Skeletal muscle satellite cell (primary cell): ENCODE measurements at regions not wholly inside any gene's neighbourhood (a gene's known extent, or its start where the extent isn't known, plus 50 kb on each side); places are given as distances from the start of the nearest gene placed in this dataset.

Experiments used
- H3K27me3 ChIP-seq: 2 replicates; pipeline ENCODE4 v1.7.0; 2013; ENCODE audit warnings: low read length; ENCODE audit not compliant: control insufficient read depth, insufficient read depth
- H3K36me3 ChIP-seq: 2 replicates; pipeline ENCODE4 v1.7.0; 2013; ENCODE audit warnings: mild to moderate bottlenecking, control low read depth, low read length; ENCODE audit not compliant: insufficient read depth
- H3K4me1 ChIP-seq: 2 replicates; pipeline ENCODE4 v1.7.0; 2013; ENCODE audit warnings: low read length; ENCODE audit not compliant: control insufficient read depth, insufficient read depth
- H3K4me2 ChIP-seq: 2 replicates; pipeline ENCODE4 v1.7.0; 2013; ENCODE audit warnings: mild to moderate bottlenecking, low read length
- H3K4me3 ChIP-seq: 2 replicates; pipeline ENCODE4 v1.7.0; 2013; ENCODE audit warnings: low read length
- H3K9ac ChIP-seq: 2 replicates; pipeline ENCODE4 v1.7.0; 2013; ENCODE audit warnings: mild to moderate bottlenecking, low read depth, low read length, moderate library complexity
- H3K9me3 ChIP-seq: replicated peaks from 2 replicates; pipeline ENCODE4 v1.7.0; 2013; ENCODE audit warnings: mild to moderate bottlenecking, control low read depth, low read length

DNA sequence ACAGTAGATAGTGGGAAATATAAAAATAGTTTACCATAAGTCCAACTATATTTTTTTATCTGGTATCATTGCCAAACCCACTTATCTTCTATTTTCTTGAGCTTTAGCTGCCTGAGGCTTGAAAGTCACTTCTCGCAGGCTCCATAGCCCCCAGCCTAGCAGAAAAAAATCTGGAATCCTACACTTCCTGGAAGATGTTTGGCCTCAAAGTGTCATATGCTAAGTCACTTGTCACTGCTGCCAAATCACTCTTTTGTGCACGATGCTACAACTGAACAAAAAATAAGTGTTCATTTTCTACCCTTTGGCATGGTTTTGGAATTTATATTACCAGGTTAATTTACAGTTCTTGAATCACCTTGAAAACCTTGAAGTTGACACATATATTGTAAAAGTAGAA, 612.5 kb upstream of the ATXN8OS start:
- H3K4me2 ChIP-seq = no peak overlapping the region
- H3K36me3 ChIP-seq = no peaks in the 10 kb centered on the region
- H3K27me3 ChIP-seq = no peaks in the 10 kb centered on the region
- H3K4me1 ChIP-seq = no peaks in the 10 kb centered on the region
- no peaks in the 10 kb centered on the region for H3K9me3 ChIP-seq
- H3K9ac ChIP-seq = no peak overlapping the region
- H3K4me3 ChIP-seq = no peak overlapping the region

DNA sequence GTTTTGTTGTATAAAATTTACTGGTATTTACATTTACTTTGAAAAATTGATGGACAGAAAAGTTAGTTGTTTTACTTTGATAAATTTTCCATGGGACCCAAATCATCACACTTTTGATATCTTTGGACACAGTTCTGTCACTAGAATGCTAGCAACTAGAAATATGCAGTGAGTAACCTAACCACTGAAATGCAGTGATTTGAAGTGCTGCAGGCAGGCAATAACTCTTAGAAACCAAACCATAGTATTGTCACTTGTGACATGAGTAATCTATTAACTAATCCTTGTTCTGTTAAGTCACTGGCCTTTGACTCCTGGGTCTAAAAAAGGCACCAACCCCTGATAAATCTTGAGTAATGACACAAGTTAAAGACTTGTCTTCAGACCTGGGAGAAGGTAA, 620.0 kb upstream of the ATXN8OS start:
- Histone ChIP-seq H3K27me3 (no peaks in the 10 kb centered on the region), H3K4me2 (no peak overlapping the region), H3K36me3 (no peaks in the 10 kb centered on the region), H3K9ac (no peak overlapping the region), H3K4me1 (no peaks in the 10 kb centered on the region), H3K9me3 (peaks cover 4% of the 10 kb centered on the region), H3K4me3 (no peak overlapping the region)

DNA sequence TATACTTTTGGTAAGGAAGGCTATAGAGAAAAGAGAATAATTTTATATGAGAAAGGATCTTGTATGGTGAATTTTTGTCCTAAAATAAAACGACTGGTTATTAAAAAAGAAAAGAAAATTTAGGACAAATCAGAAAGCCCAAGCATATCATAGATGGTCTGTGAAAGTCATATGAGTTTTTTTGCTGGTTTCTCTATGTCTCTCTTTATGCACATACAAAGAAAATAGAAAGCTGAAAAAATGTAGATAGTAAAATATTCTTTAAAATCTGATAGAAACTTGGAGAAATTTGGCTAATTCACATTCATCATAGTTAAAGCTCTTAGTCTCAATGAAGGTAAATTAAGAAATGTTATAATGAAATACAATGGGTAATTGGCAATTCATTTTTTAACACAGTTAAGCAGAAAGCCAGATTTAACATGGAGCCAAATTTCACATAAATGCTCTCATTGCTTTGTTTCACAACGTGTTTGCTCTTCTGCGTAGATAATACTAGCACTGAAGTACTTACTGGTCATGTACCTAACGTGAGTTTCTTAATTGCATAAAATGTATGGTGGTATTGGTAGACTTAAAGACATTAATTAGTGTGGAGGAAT, 621.5 kb upstream of the ATXN8OS start:
- Histone ChIP-seq H3K4me2 (no peak overlapping the region), H3K4me3 (no peak overlapping the region), H3K36me3 (no peaks in the 10 kb centered on the region), H3K4me1 (no peaks in the 10 kb centered on the region), H3K27me3 (no peaks in the 10 kb centered on the region), H3K9ac (no peak overlapping the region), H3K9me3 (peaks cover 4% of the 10 kb centered on the region)

DNA sequence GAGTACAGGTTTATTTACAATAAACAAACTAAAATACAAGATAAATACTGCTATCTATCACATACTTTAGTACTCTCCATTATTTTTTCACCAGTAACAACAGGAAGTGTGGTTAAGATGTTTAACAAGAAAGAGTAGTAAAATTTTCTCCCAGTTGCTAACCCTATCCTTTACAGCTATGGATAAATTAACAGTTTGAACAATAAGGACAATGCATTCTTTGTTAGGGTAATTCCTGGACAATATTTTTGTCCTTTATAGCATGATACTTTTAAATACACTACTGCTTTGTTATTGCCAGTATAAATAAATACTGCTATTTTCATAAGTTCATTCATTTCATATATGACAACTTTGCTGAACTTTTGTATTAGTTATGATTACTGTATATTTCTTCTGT, 630.2 kb upstream of the ATXN8OS start:
- no peak overlapping the region for H3K4me2 ChIP-seq
- H3K9ac ChIP-seq = no peak overlapping the region
- no peaks in the 10 kb centered on the region for H3K9me3 ChIP-seq
- H3K36me3 ChIP-seq = no peaks in the 10 kb centered on the region
- no peak overlapping the region for H3K4me3 ChIP-seq
- no peaks in the 10 kb centered on the region for H3K4me1 ChIP-seq
- H3K27me3 ChIP-seq = no peaks in the 10 kb centered on the region

DNA sequence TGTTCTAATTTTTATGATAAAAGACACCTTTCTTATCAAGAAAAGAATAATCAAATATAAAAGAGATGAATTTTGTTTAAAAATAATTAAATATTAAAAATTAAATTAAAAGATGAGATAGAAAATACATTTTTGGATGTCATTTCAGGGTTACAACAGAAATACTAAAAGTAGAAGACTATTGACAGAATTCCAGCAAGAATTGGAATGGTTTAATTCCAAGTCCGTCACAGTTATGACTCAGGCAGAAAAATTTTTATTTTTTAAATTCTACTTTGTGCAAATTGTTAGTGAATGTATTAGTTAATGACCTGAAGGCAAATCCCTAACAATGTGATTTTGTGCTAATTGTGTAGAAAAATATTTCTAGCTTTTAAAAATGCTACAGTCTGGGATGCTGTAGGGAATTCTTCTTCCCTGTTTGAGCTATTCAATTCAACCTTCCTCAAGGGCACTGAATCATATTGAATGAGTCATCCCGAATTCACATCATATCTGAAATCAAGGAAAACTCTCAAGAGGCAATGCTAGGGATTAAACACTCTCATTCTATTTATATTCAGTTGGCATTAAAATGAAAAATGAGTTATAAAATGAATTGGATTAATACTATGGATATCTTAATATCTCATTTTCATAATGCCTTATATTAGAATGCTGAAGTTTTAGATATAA, 633.5 kb upstream of the ATXN8OS start:
- Histone ChIP-seq H3K36me3 (no peaks in the 10 kb centered on the region), H3K4me1 (no peaks in the 10 kb centered on the region), H3K4me3 (no peak overlapping the region), H3K9ac (no peak overlapping the region), H3K9me3 (no peaks in the 10 kb centered on the region), H3K27me3 (no peaks in the 10 kb centered on the region), H3K4me2 (no peak overlapping the region)

DNA sequence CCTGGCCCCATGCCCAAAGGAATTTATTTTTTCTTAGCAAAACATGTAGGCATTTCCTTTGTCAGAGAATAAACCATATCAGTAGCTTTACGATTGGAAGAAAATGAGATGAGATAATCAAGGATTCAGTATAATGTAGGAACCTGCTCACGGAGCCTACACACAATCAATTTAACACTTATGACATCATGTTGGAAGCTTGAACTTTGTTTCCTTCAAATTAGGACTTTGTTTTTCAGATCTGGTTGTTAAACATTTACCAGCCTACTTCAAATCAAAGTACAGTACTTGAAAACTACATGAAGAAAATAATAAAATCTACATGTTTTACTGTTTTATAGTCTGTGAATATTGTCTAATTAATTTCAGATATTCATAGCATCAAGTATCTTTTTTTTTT, 639.0 kb upstream of the ATXN8OS start:
- Histone ChIP-seq H3K4me3 (no peak overlapping the region), H3K4me1 (no peaks in the 10 kb centered on the region), H3K9ac (no peak overlapping the region), H3K4me2 (no peak overlapping the region), H3K36me3 (no peaks in the 10 kb centered on the region), H3K9me3 (peaks cover 6% of the 10 kb centered on the region), H3K27me3 (no peaks in the 10 kb centered on the region)

DNA sequence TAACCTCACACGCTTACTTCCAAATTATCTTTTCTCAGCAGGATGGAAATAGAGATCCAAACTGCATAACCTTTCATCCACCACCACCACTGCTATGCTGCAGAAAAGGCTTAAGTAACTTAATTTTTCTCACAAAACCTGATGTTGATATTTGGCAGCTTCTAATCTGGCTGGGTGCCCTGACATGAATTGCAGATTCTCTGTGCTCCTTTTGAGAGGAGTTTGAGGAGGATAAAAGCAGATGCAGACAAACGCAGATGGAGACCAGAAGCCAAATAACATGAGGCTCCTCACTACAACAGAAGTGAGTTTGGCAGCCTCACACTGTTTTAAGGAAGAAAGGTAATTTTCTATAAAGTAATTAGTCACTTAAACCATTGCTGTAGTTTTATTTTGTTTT, 646.2 kb upstream of the ATXN8OS start:
- Histone ChIP-seq H3K4me2 (no peak overlapping the region), H3K9ac (no peak overlapping the region)

DNA sequence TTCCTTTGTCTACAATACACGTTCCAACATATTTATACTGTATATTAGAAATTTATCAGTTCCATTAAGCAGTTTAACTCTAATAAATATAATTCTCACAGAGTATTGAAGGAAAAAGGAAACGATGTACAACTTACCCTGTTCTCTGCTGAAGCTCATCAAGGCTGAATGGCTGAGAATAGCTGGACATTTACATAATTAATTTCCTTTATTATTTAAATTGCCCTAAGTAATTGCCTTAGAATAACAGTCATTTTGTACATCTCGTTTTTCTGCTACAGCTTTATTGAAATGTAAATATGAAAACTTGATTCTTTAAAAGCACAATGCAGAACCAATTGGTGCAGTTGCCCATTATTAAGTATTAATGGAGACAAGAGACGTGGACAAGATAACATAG, 648.3 kb upstream of the ATXN8OS start:
- Histone ChIP-seq H3K9ac (no peak overlapping the region), H3K4me3 (no peak overlapping the region), H3K4me2 (no peak overlapping the region), H3K36me3 (no peaks in the 10 kb centered on the region), H3K9me3 (peaks cover 13% of the 10 kb centered on the region), H3K27me3 (no peaks in the 10 kb centered on the region), H3K4me1 (no peaks in the 10 kb centered on the region)

More for the DNA sequence above, 646.2 kb upstream of the ATXN8OS start:
- Histone ChIP-seq H3K36me3 (no peaks in the 10 kb centered on the region), H3K9me3 (peaks cover 7% of the 10 kb centered on the region), H3K4me3 (no peak overlapping the region), H3K4me1 (no peaks in the 10 kb centered on the region), H3K27me3 (no peaks in the 10 kb centered on the region)

DNA sequence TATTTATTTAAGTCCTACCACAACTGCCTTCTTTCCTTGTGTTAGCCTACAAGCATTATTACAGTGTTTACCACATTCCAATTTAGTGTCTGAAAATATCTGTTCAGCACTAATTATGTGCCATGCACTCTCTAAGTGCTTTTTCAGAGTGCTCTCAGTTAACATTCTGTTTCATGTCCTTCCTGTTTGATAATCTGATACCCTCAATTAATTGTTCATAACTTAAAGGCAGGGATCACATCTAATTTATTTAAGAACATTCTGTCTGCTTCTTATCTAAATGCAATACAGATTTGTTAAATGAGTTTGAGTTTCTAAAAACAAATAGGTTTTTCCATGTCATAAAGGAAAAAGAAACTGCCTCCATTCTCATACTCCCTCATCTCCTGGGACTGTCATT, 649.6 kb upstream of the ATXN8OS start:
- Histone ChIP-seq H3K4me3 (no peak overlapping the region), H3K9me3 (peaks cover 6% of the 10 kb centered on the region)

DNA sequence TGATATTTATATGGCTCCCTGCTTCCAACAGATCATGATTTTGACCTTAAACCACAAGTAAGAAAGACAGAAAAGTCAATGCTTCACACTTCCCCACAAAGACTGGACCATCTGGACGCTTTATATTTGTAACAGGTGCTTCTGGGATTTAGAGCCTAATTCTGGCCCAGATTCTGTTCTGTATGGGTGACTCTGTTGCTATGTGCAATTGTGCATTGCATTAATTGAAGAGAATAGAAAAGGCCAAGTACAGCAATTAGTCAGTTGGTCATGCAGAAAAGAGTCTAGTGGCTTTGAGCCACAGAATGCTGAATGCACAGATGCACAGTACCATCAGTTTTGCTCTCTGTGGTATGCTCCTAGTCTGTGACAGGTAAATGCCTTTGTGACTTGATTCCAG, 657.4 kb upstream of the ATXN8OS start:
- H3K4me3 ChIP-seq = no peak overlapping the region
- H3K27me3 ChIP-seq = no peaks in the 10 kb centered on the region
- no peak overlapping the region for H3K4me2 ChIP-seq
- H3K9ac ChIP-seq = no peak overlapping the region
- H3K4me1 ChIP-seq = no peaks in the 10 kb centered on the region
- peaks cover 3% of the 10 kb centered on the region for H3K9me3 ChIP-seq
- H3K36me3 ChIP-seq = no peaks in the 10 kb centered on the region

More for the DNA sequence above, 649.6 kb upstream of the ATXN8OS start:
- H3K4me2 ChIP-seq = no peak overlapping the region
- H3K36me3 ChIP-seq = no peaks in the 10 kb centered on the region
- H3K9ac ChIP-seq = no peak overlapping the region
- H3K27me3 ChIP-seq = no peaks in the 10 kb centered on the region
- H3K4me1 ChIP-seq = no peaks in the 10 kb centered on the region

DNA sequence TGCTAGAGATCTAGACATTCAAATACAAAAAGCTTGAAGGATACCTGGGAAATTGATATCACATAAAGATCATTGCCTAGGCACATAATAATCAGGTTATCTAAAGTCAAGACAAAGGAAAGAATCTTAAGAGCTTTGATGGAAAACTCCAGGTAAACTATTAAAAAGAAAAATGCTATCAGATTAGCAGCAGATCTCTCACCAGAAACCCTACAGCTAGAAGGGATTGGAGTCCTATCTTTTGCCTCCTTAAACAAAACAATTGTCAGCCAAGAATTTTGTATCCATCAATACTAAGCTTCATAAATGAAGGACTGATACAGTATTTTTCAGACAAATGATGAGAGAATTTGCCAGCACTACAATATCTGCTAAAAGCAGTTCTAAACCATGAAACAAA, 682.4 kb upstream of the ATXN8OS start:
- Histone ChIP-seq H3K4me2 (no peak overlapping the region), H3K4me1 (no peaks in the 10 kb centered on the region), H3K4me3 (no peak overlapping the region), H3K27me3 (no peaks in the 10 kb centered on the region), H3K9ac (no peak overlapping the region), H3K9me3 (peaks cover 4% of the 10 kb centered on the region), H3K36me3 (no peaks in the 10 kb centered on the region)

DNA sequence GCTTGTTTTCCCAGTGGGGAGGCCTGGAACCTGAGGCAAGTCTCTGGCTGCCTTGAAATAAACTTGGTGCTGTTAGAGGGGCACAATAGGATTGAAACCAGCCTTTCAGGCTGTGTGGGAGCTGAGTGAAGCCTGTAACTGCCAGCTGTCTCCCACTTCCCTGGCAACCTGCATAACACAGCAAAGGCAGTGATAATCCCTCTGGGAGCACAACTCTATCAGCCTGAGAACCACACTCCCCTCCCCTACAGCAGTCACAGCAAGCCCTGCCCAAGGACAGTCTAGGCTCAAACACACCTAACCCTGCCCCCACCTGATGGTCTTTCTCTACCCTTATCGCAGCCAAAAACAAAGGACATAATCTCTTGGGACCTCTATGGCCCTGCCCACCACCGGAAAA, 683.8 kb upstream of the ATXN8OS start:
- Histone ChIP-seq H3K4me3 (no peak overlapping the region), H3K9me3 (peaks cover 4% of the 10 kb centered on the region), H3K36me3 (no peaks in the 10 kb centered on the region), H3K27me3 (no peaks in the 10 kb centered on the region), H3K4me1 (no peaks in the 10 kb centered on the region), H3K4me2 (no peak overlapping the region), H3K9ac (no peak overlapping the region)
